CD14-positive monocyte (primary cell): ENCODE measurements at regions not wholly inside any gene's neighbourhood (a gene's known extent, or its start where the extent isn't known, plus 50 kb on each side); places are given as distances from the start of the nearest gene placed in this dataset.

Experiments
- DNase-seq, 3 donors: peaks; one replicate each; pipeline ENCODE4 v3.0.0-alpha.2; 2011 to 2022
- H2AFZ ChIP-seq: 2 replicates; pipeline ENCODE4 v1.6.0; 2012; ENCODE audit warnings: mild to moderate bottlenecking, low read depth, low read length, inconsistent platforms; ENCODE audit not compliant: insufficient read depth, poor library complexity, severe bottlenecking
- H3K27ac ChIP-seq, 2 donors: 1 replicate in 1 of 2; 2 replicates in 1 of 2; pipeline ENCODE4 v1.5.1; 2012 to 2013; ENCODE audit warnings: low read length in 2 of 2, control low read depth in 1 of 2, inconsistent platforms in 1 of 2, low read depth in 1 of 2, mild to moderate bottlenecking in 1 of 2
- H3K27me3 ChIP-seq, 2 donors: one replicate each; pipeline versions ENCODE4 v1.6.0 to v1.6.1; 2011 to 2013; ENCODE audit warnings: low read length in 2 of 2; ENCODE audit not compliant: control insufficient read depth in 2 of 2, insufficient read depth in 2 of 2
- H3K36me3 ChIP-seq, 2 donors: replicated peaks in 1 of 2; 1 replicate in 1 of 2; 2 replicates in 1 of 2; pipeline versions ENCODE4 v1.5.1 to v1.6.1; 2012 to 2013; ENCODE audit warnings: low read length in 2 of 2, control low read depth in 1 of 2, inconsistent platforms in 1 of 2, mild to moderate bottlenecking in 1 of 2; ENCODE audit not compliant: insufficient read depth in 2 of 2, control insufficient read depth in 1 of 2
- H3K4me1 ChIP-seq, 2 donors: 1 replicate in 1 of 2; 2 replicates in 1 of 2; pipeline versions ENCODE4 v1.5.1 to v1.6.1; 2012 to 2013; ENCODE audit warnings: low read length in 2 of 2, control low read depth in 1 of 2, inconsistent platforms in 1 of 2, mild to moderate bottlenecking in 1 of 2, moderate library complexity in 1 of 2; ENCODE audit not compliant: insufficient read depth in 2 of 2, control insufficient read depth in 1 of 2
- H3K4me2 ChIP-seq: replicated peaks from 2 replicates; pipeline ENCODE3; 2012; ENCODE audit warnings: low read length, moderate library complexity, mild to moderate bottlenecking; ENCODE audit not compliant: poor library complexity, severe bottlenecking; ENCODE audit errors: extremely low read depth
- H3K4me3 ChIP-seq, 3 experiments: fragments of 200-600 bp in 1 of 3; sonication (generic) in 1 of 3; replicated peaks in 1 of 3; 1 replicate in 2 of 3; 2 replicates in 1 of 3; pipeline ENCODE4 v1.5.1; 2011 to 2013; ENCODE audit warnings: low read length in 3 of 3, mild to moderate bottlenecking in 3 of 3, control low read depth in 2 of 3, low read depth in 2 of 3, inconsistent platforms in 1 of 3, moderate library complexity in 1 of 3
- H3K79me2 ChIP-seq: 2 replicates; pipeline ENCODE4 v1.6.0; 2012; ENCODE audit warnings: mild to moderate bottlenecking, control low read depth, inconsistent platforms, low read length, moderate library complexity; ENCODE audit not compliant: insufficient read depth
- H3K9ac ChIP-seq: 2 replicates; pipeline ENCODE4 v1.6.0; 2017; ENCODE audit warnings: low read length, mild to moderate bottlenecking; ENCODE audit not compliant: insufficient read depth, poor library complexity, severe bottlenecking
- H3K9me3 ChIP-seq, 2 donors: replicated peaks in 1 of 2; 1 replicate in 1 of 2; 2 replicates in 1 of 2; pipeline versions ENCODE4 v1.5.1 to v1.6.1; 2012 to 2013; ENCODE audit warnings: low read length in 2 of 2, control low read depth in 1 of 2; ENCODE audit not compliant: control insufficient read depth in 1 of 2, insufficient read depth in 1 of 2
- H4K20me1 ChIP-seq: 2 replicates; pipeline ENCODE4 v1.6.0; 2012; ENCODE audit warnings: mild to moderate bottlenecking, low read length, control low read depth, moderate library complexity; ENCODE audit not compliant: insufficient read depth
- H3K27ac Mint-ChIP-seq, 7 donors: one replicate each; pipeline ENCODE4 v1.8.0; 2020; ENCODE audit warnings: mild to moderate bottlenecking in 7 of 7, mixed read lengths in 7 of 7, moderate library complexity in 6 of 7, inconsistent platforms in 2 of 7
- H3K27me3 Mint-ChIP-seq, 3 donors: one replicate each; pipeline ENCODE4 v1.8.0; 2021 to 2022; ENCODE audit warnings: low read depth in 3 of 3, mild to moderate bottlenecking in 3 of 3, mixed read lengths in 3 of 3, moderate library complexity in 3 of 3, inconsistent platforms in 1 of 3
- H3K36me3 Mint-ChIP-seq, 2 donors: one replicate each; pipeline ENCODE4 v1.8.0; 2020; ENCODE audit warnings: mixed read lengths in 2 of 2, inconsistent platforms in 1 of 2, mild to moderate bottlenecking in 1 of 2
- H3K4me1 Mint-ChIP-seq: one replicate; pipeline ENCODE4 v1.8.0; 2020; ENCODE audit warnings: mild to moderate bottlenecking, mixed read lengths
- H3K4me3 Mint-ChIP-seq, 2 donors: one replicate each; pipeline ENCODE4 v1.8.0; 2020; ENCODE audit warnings: mild to moderate bottlenecking in 2 of 2, mixed read lengths in 2 of 2, moderate library complexity in 1 of 2
- H3K9me3 Mint-ChIP-seq, 7 donors: one replicate each; pipeline ENCODE4 v1.8.0; 2020 to 2022; ENCODE audit warnings: mixed read lengths in 7 of 7, mild to moderate bottlenecking in 6 of 7, moderate library complexity in 6 of 7, inconsistent platforms in 2 of 7
- CTCF ChIP-seq: fragments of 200-600 bp; IDR thresholded peaks from one replicate; pipeline ENCODE4 v1.8.0; 2022; ENCODE audit warnings: antibody characterized with exemption, mild to moderate bottlenecking
- WGBS: methylation state at CpG from one replicate; pipeline ENCODE4 v1.1.5; 2013; ENCODE audit warnings: missing lambda C conversion rate; ENCODE audit not compliant: insufficient coverage; 5-methylcytosine and 5-hydroxymethylcytosine counted together
- intact Hi-C, 2 donors: fragments of 100-400 bp; cut with micrococcal nuclease; formaldehyde crosslinking; loops; one replicate each; pipeline versions ENCODE4 v1.15.0 to v1.15.1; 2023

- Histone ChIP-seq H3K4me3 (no peak overlapping the region), H3K27ac (no peak overlapping the region), H3K36me3 (no peaks in the 10 kb centered on the region), H3K79me2 (no peaks in the 10 kb centered on the region), H3K9ac (no peak overlapping the region), H3K4me2 (no peak overlapping the region), H3K27me3 (no peaks in the 10 kb centered on the region), H3K9me3 (no peaks in the 10 kb centered on the region), H2AFZ (no peak overlapping the region), H3K4me1 (no peaks in the 10 kb centered on the region), H4K20me1 (no peaks in the 10 kb centered on the region)
- H3K4me3 Mint-ChIP-seq: no peak overlapping the region
- H3K27ac Mint-ChIP-seq: peak overlapping the region in 3 of 7 donors; percentile 15 to 65 (median 51)
- intact Hi-C loops: no loop called here
- no peaks in the 10 kb centered on the region for H3K36me3 Mint-ChIP-seq
- DNase-seq: no peak
- no peaks in the 10 kb centered on the region for H3K9me3 Mint-ChIP-seq
- TF ChIP-seq CTCF: no peak
- no peaks in the 10 kb centered on the region for H3K27me3 Mint-ChIP-seq
- H3K4me1 Mint-ChIP-seq: peaks cover 5% of the 10 kb centered on the region
- no CpG with 5 or more reads among the region's 1 CpG for WGBS
Observed at GRCh38 chr18:23320709-23321236, 132.3 kb upstream of the RIOK3 start.

- H3K36me3 Mint-ChIP-seq: peaks cover 0 to 1% of the 10 kb centered on the region in 2 donors
- no peaks in the 10 kb centered on the region for H3K27me3 Mint-ChIP-seq
- no peak overlapping the region for H3K27ac Mint-ChIP-seq
- H2AFZ ChIP-seq: no peak overlapping the region
- no peak overlapping the region for H3K27ac ChIP-seq
- H3K4me2 ChIP-seq: no peak overlapping the region
- WGBS: no CpG with 5 or more reads among the region's 5 CpGs
- H3K36me3 ChIP-seq: no peaks in the 10 kb centered on the region
- DNase-seq: no peak
- intact Hi-C loops: no loop called here
- H3K4me3 ChIP-seq: no peak overlapping the region
- H3K79me2 ChIP-seq: no peaks in the 10 kb centered on the region
- no peaks in the 10 kb centered on the region for H3K9me3 ChIP-seq
- no peak overlapping the region for H3K9ac ChIP-seq
- H3K4me3 Mint-ChIP-seq: no peak overlapping the region
- H3K27me3 ChIP-seq: no peaks in the 10 kb centered on the region
- H4K20me1 ChIP-seq: no peaks in the 10 kb centered on the region
- no peaks in the 10 kb centered on the region for H3K4me1 ChIP-seq
- peaks cover 5% of the 10 kb centered on the region for H3K4me1 Mint-ChIP-seq
- TF ChIP-seq CTCF: no peak
- peaks cover 0 to 5% (median 1%) of the 10 kb centered on the region in 7 donors for H3K9me3 Mint-ChIP-seq
Observed at GRCh38 chr18:23321996-23322395, 131.1 kb upstream of the RIOK3 start.
